HCT116 (cell line): ENCODE measurements at regions not wholly inside any gene's neighbourhood (a gene's known extent, or its start where the extent isn't known, plus 50 kb on each side); places are given as distances from the start of the nearest gene placed in this dataset.

ENCODE experiments used
- ATAC-seq: fragments of 200-7000 bp; cut with Tn5 transposase; 2 replicates; pipeline ENCODE4 v1.9.1; 2020; ENCODE audit warnings: mild to moderate bottlenecking, moderate library complexity
- BruUV-seq: library from RNA; stranded (reverse); fragments of 400-500 nt; replicated peaks from 2 replicates; lab custom pipeline; 2021; lab: Mats Ljungman, UMichigan
- CTCF ChIA-PET: fragments of 300-600 bp; sonication (Branson Sonifier 250); formaldehyde crosslinking; loops from one replicate; lab custom pipeline; 2021; ENCODE audit warnings: antibody characterized with exemption; lab: Charles Lee
- POLR2A ChIA-PET: fragments of 300-600, 350-600 bp; sonication (Branson Sonifier 250); formaldehyde crosslinking; loops from one replicate; lab custom pipeline; 2021; ENCODE audit warnings: antibody characterized with exemption; lab: Charles Lee
- RAD21 ChIA-PET, 2 experiments: fragments of 300-600 bp; sonication (Branson Sonifier 250); formaldehyde crosslinking; loops; one replicate each; lab custom pipeline; 2023; ENCODE audit warnings: low total read pairs in 2 of 2; ENCODE audit not compliant: uncharacterized antibody in 2 of 2, unreplicated experiment in 2 of 2, low non-redundant PET in 1 of 2; lab: Charles Lee
- DNase-seq: peaks from one replicate; pipeline ENCODE4 v3.0.0-alpha.2; 2010; ENCODE audit warnings: low read depth, low spot score
- H2AFZ ChIP-seq: fragments of 200-600 bp; shearing (Covaris generic), sonication (generic); 2 replicates; pipeline ENCODE4 v1.6.1; 2017; ENCODE audit warnings: low read depth, mixed run types, mixed read lengths, antibody characterized with exemption, low read length; ENCODE audit not compliant: poor library complexity, severe bottlenecking
- H3K27ac ChIP-seq: 2 replicates; pipeline ENCODE4 v1.5.1; 2012; ENCODE audit warnings: low read depth, low read length
- H3K27me3 ChIP-seq: fragments of 200-600 bp; sonication (generic); 2 replicates; pipeline ENCODE4 v1.6.1; 2016; ENCODE audit warnings: mixed run types, low read length, mixed read lengths; ENCODE audit not compliant: insufficient read depth
- H3K36me3 ChIP-seq, 2 experiments: fragments of 200-500 bp in 1 of 2; fragments of 200-600 bp in 1 of 2; sonication (Bioruptor generic) in 1 of 2; sonication (generic) in 1 of 2; 2 replicates each; pipeline versions ENCODE4 v1.5.1 to v1.6.1; 2014 to 2016; ENCODE audit warnings: low read length in 2 of 2, inconsistent platforms in 1 of 2, mixed read lengths in 1 of 2, mixed run types in 1 of 2; ENCODE audit not compliant: insufficient read depth in 2 of 2, control insufficient read depth in 1 of 2
- H3K4me1 ChIP-seq, 2 experiments: fragments of 200-600 bp in 1 of 2; sonication (generic) in 1 of 2; 2 replicates each; pipeline versions ENCODE4 v1.5.1 to v1.6.1; 2012 to 2017; ENCODE audit warnings: low read length in 2 of 2, inconsistent platforms in 1 of 2, mild to moderate bottlenecking in 1 of 2, mixed read lengths in 1 of 2, mixed run types in 1 of 2, moderate library complexity in 1 of 2; ENCODE audit not compliant: insufficient read depth in 2 of 2, control insufficient read depth in 1 of 2
- H3K4me2 ChIP-seq: fragments of 200-600 bp; sonication (generic); 2 replicates; pipeline ENCODE4 v1.6.1; 2017; ENCODE audit warnings: mixed run types, low read length, mixed read lengths
- H3K4me3 ChIP-seq, 2 experiments: fragments of 200-600 bp in 1 of 2; sonication (generic) in 1 of 2; replicated peaks in 1 of 2; 2 replicates each; pipeline ENCODE4 v1.5.1; 2011 to 2016; ENCODE audit warnings: low read length in 2 of 2, control low read depth in 1 of 2, low read depth in 1 of 2, mild to moderate bottlenecking in 1 of 2, mixed read lengths in 1 of 2, mixed run types in 1 of 2
- H3K79me2 ChIP-seq: fragments of 200-600 bp; sonication (generic); 2 replicates; pipeline ENCODE4 v1.6.1; 2017; ENCODE audit warnings: mild to moderate bottlenecking, mixed run types, low read length, moderate library complexity, mixed read lengths; ENCODE audit not compliant: insufficient read depth
- H3K9ac ChIP-seq: fragments of 200-600 bp; sonication (generic); 2 replicates; pipeline ENCODE4 v1.6.1; 2016; ENCODE audit warnings: low read length, mixed read lengths
- H3K9me2 ChIP-seq: fragments of 200-600 bp; sonication (generic), shearing (Covaris generic); 2 replicates; pipeline ENCODE4 v1.6.1; 2017; ENCODE audit warnings: mixed run types, mild to moderate bottlenecking, moderate library complexity; ENCODE audit not compliant: insufficient read depth
- H3K9me3 ChIP-seq, 2 experiments: fragments of 200-500 bp in 1 of 2; fragments of 200-600 bp in 1 of 2; sonication (Bioruptor generic) in 1 of 2; sonication (generic) in 1 of 2; 2 replicates each; pipeline ENCODE4 v1.6.1; 2014 to 2017; ENCODE audit warnings: low read length in 2 of 2, mixed read lengths in 2 of 2, inconsistent platforms in 1 of 2, low read depth in 1 of 2, mild to moderate bottlenecking in 1 of 2, mixed run types in 1 of 2, moderate library complexity in 1 of 2; ENCODE audit not compliant: control insufficient read depth in 1 of 2, insufficient read depth in 1 of 2
- H4K20me1 ChIP-seq: fragments of 200-600 bp; sonication (generic), shearing (Covaris generic); 2 replicates; pipeline ENCODE4 v1.6.1; 2017; ENCODE audit warnings: mixed run types, mild to moderate bottlenecking, moderate library complexity; ENCODE audit not compliant: insufficient read depth
- ATF3 ChIP-seq: IDR thresholded peaks from 2 replicates; pipeline ENCODE4 v1.6.1; 2012
- CTCF ChIP-seq, 3 experiments: fragments of 200-600 bp in 1 of 3; sonication (generic) in 1 of 3; IDR thresholded peaks in 2 of 3; conservative IDR thresholded peaks in 1 of 3; 2 replicates each; pipeline ENCODE4 v1.5.1; 2012 to 2017; ENCODE audit warnings: low read depth in 2 of 3, low read length in 2 of 3, antibody characterized with exemption in 1 of 3, borderline replicate concordance in 1 of 3, control low read depth in 1 of 3, mild to moderate bottlenecking in 1 of 3, mixed read lengths in 1 of 3, mixed run types in 1 of 3, moderate library complexity in 1 of 3; ENCODE audit not compliant: insufficient read depth in 1 of 3
- FOSL1 ChIP-seq: IDR thresholded peaks from 2 replicates; pipeline ENCODE4 v1.6.1; 2012; ENCODE audit warnings: low read depth
- JUND ChIP-seq: IDR thresholded peaks from 2 replicates; pipeline ENCODE4 v1.6.1; 2012
- MAX ChIP-seq: IDR thresholded peaks from 2 replicates; pipeline ENCODE4 v1.6.1; 2012
- ZBTB33 ChIP-seq: IDR thresholded peaks from 2 replicates; pipeline ENCODE4 v1.6.1; 2011; ENCODE audit warnings: mild to moderate bottlenecking, low read length, moderate library complexity; ENCODE audit not compliant: insufficient replicate concordance; ENCODE audit errors: extremely low read depth
- intact Hi-C: fragments of 100-400 bp; cut with micrococcal nuclease; formaldehyde crosslinking; loops from 2 replicates; pipeline ENCODE4 v1.10.0; 2022

DNA sequence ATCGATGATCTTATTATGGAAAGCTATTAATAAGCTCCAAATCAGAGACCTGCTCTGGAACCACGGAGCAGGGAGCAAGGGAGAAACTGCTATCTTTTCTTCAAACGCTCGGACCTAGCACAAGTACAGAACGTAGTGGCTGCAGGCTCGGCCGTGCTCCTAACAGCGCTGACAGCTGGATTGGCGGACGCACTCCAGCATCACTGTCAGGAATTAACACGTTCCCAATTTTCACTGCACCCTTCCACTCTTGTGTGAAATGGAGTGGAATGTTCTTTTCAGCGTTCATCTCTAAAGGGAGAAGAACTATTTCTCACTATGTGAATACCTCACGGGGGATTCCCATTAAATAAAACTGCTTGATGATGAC, 106.9 kb downstream of the ZNF281 start:
- RAD21 ChIA-PET = no interaction called here
- intact Hi-C loops = no loop called here
- CTCF ChIA-PET = interaction anchor here (1.1 to 2.0 kb wide), 4 partner anchors 12 to 618 kb away, joined by 3 to 4 read pairs (median 4); no protein-coding TSS in a partner anchor
- Histone ChIP-seq H3K9me3 (no peaks in the 10 kb centered on the region), H3K9ac (0 out of 2 replicates have a peak overlapping the region, but pooled peaks have one; percentile 47), H2AFZ (peak overlapping the region; percentile 93), H3K4me1 (peaks cover 2 to 5% of the 10 kb centered on the region in 2 experiments; a peak in 1 of 4 replicates), H3K27me3 (no peaks in the 10 kb centered on the region), H3K79me2 (no peaks in the 10 kb centered on the region), H3K4me3 (peak overlapping the region; percentile 66 to 68), H3K9me2 (no peaks in the 10 kb centered on the region), H3K36me3 (no peaks in the 10 kb centered on the region), H4K20me1 (no peaks in the 10 kb centered on the region), H3K4me2 (peak overlapping the region; percentile 86), H3K27ac (no peak overlapping the region)
- ATAC-seq (peak; percentile 68), DNase-seq (no peak)
- 0 out of 6 replicates have a peak, but pooled peaks of 1 of the 3 experiments have one; percentile 12 for TF ChIP-seq CTCF (IDR thresholded peaks at IDR 0.05 in 2 of 3, conservative IDR thresholded peaks at IDR 0.05 in 1 of 3; ENCODE audit: borderline replicate concordance in 1 of 3, insufficient read depth in 1 of 3, low read depth in 2 of 3, low read length in 2 of 3)
- no peak for TF ChIP-seq JUND
- POLR2A ChIA-PET = no interaction called here
- BruUV-seq = no TSS peak

GRCh38 chr1:200302192-200302920, 107.5 kb downstream of the ZNF281 start:
- H3K9ac ChIP-seq = peak overlapping the region; percentile 47
- intact Hi-C loops = no loop called here

More at GRCh38 chr1:200302192-200302920, 107.5 kb downstream of the ZNF281 start:
- Histone ChIP-seq H3K4me3 (peak overlapping the region; percentile 66 to 68), H3K27ac (no peak overlapping the region), H3K9me2 (no peaks in the 10 kb centered on the region), H3K27me3 (no peaks in the 10 kb centered on the region), H2AFZ (peak overlapping the region; percentile 93), H4K20me1 (no peaks in the 10 kb centered on the region), H3K4me2 (peak overlapping the region; percentile 86), H3K36me3 (no peaks in the 10 kb centered on the region), H3K79me2 (no peaks in the 10 kb centered on the region), H3K4me1 (peaks cover 2 to 5% of the 10 kb centered on the region in 2 experiments; a peak in 1 of 4 replicates), H3K9me3 (no peaks in the 10 kb centered on the region)
- ChIA-PET POLR2A (no interaction called here), RAD21 (no interaction called here), CTCF (interaction anchor here (1.1 to 2.0 kb wide), 5 partner anchors 12 to 618 kb away, joined by 3 to 4 read pairs (median 3); no protein-coding TSS in a partner anchor)
- DNase-seq (no peak), ATAC-seq (peak; percentile 74)
- TF ChIP-seq MAX (0 out of 2 replicates have a peak, but pooled peaks have one; percentile 22), ZBTB33 (no peak), ATF3 (no peak), FOSL1 (no peak), CTCF (IDR thresholded peaks at IDR 0.05 in 2 of 3, conservative IDR thresholded peaks at IDR 0.05 in 1 of 3; ENCODE audit: borderline replicate concordance in 1 of 3, insufficient read depth in 1 of 3, low read depth in 2 of 3, low read length in 2 of 3) (peak in 2 of 3 experiments; percentile 4 to 6; a peak in 2 of 6 replicates)
- no TSS peak for BruUV-seq
